ENCODE measurements at regions not wholly inside any gene's neighbourhood (a gene's known extent, or its start where the extent isn't known, plus 50 kb on each side); places are given as distances from the start of the nearest gene placed in this dataset.

- no peak for DNase-seq
Observed at GRCh38 chr4:67106861-67107460, 438.3 kb downstream of the CENPC start.

- no peak for DNase-seq
Observed at GRCh38 chr4:67104145-67104544, 441.2 kb downstream of the CENPC start.

GRCh38 chr4:67103001-67103747 is 442.1 kb downstream of the CENPC start:
- no peak for DNase-seq

GRCh38 chr4:67101612-67102011 is 443.7 kb downstream of the CENPC start:
- DNase-seq, result no peak

GRCh38 chr4:67092351-67092750 is 453.0 kb downstream of the CENPC start:
- no peak for DNase-seq

GRCh38 chr4:67091673-67092072 is 453.6 kb downstream of the CENPC start:
- no peak for DNase-seq

- peak in 1 of 4 experiments; percentile 4 for DNase-seq
Observed at GRCh38 chr4:67087897-67088296, 457.4 kb downstream of the CENPC start.

GRCh38 chr4:67084783-67085182 is 460.5 kb downstream of the CENPC start:
- no peak for DNase-seq

GRCh38 chr4:67083496-67083895 is 461.8 kb downstream of the CENPC start:
- DNase-seq, result no peak

GRCh38 chr4:67082746-67083145 is 462.6 kb downstream of the CENPC start:
- DNase-seq, result no peak

- no peak for DNase-seq
Observed at GRCh38 chr4:67080046-67080557, 465.2 kb downstream of the CENPC start.

GRCh38 chr4:67071641-67072040 is 473.7 kb downstream of the CENPC start:
- DNase-seq, result no peak

- no peak for DNase-seq
Observed at GRCh38 chr4:67055319-67055718, 490.0 kb downstream of the CENPC start.

- DNase-seq, result no peak
Observed at GRCh38 chr4:67054896-67055295, 490.4 kb downstream of the CENPC start.

GRCh38 chr4:67052814-67053675 is 492.3 kb downstream of the CENPC start:
- DNase-seq, result no peak

- no peak for DNase-seq
Observed at GRCh38 chr4:67051000-67051789, 494.1 kb downstream of the CENPC start.

- no peak for DNase-seq
Observed at GRCh38 chr4:67049446-67049845, 495.9 kb downstream of the CENPC start.

- DNase-seq, result no peak
Observed at GRCh38 chr4:67048530-67048929, 496.8 kb downstream of the CENPC start.

- DNase-seq, result no peak
Observed at GRCh38 chr4:67040315-67040714, 505.0 kb downstream of the CENPC start.

- DNase-seq, result no peak
Observed at GRCh38 chr4:67038228-67038566, 507.1 kb downstream of the CENPC start.

- DNase-seq, result no peak
Observed at GRCh38 chr4:67037504-67038227, 507.6 kb downstream of the CENPC start.

- no peak for DNase-seq
Observed at GRCh38 chr4:67036791-67037190, 508.5 kb downstream of the CENPC start.

All from activated CD4-positive, CD25-positive, alpha-beta regulatory T cell (primary cell).